ENCODE measurements at regions not wholly inside any gene's neighbourhood (a gene's known extent, or its start where the extent isn't known, plus 50 kb on each side); places are given as distances from the start of the nearest gene placed in this dataset.

GRCh38 chr11:104619751-104620150 is 278.5 kb downstream of the CASP12 start:
- ChIA-PET CTCF (no interaction called here), POLR2A (no interaction called here)

GRCh38 chr11:104618954-104619353 is 279.3 kb downstream of the CASP12 start:
- H3K36me3 ChIP-seq (ENCODE audit: control insufficient read depth in 2 of 2, insufficient read depth in 1 of 2, low read length in 2 of 2) = no peaks in the 10 kb centered on the region
- H3K9me3 ChIP-seq (ENCODE audit: control insufficient read depth, insufficient read depth, low read depth, low read length) = no peaks in the 10 kb centered on the region
- no peak overlapping the region for H3K4me3 ChIP-seq (ENCODE audit: low read depth, low read length)
- no peaks in the 10 kb centered on the region for H3K4me1 ChIP-seq (ENCODE audit: control insufficient read depth, insufficient read depth, low read length)
- POLR2A ChIA-PET = no interaction called here
- H3K27ac ChIP-seq (ENCODE audit: extremely low read depth, low read depth, low read length) = no peak overlapping the region
- CTCF ChIA-PET = no interaction called here
- no peak for TF ChIP-seq ZNF19 (tag by site-specific recombination; IDR thresholded peaks at IDR 0.05; ENCODE audit: low read depth)
- TF ChIP-seq ZNF23 (tag by site-specific recombination; IDR thresholded peaks at IDR 0.05; ENCODE audit: borderline replicate concordance) = no peak
- TF ChIP-seq ZNF707 (tag by site-specific recombination; IDR thresholded peaks at IDR 0.05) = no peak
- TF ChIP-seq TRIM28 (IDR thresholded peaks at IDR 0.05; ENCODE audit: borderline replicate concordance, low read length) = no peak
- TF ChIP-seq ZNF184 (tag by site-specific recombination; IDR thresholded peaks at IDR 0.05) = no peak
- no peak for TF ChIP-seq ZNF544 (tag by site-specific recombination; IDR thresholded peaks at IDR 0.05)
- TF ChIP-seq ZNF366 (tag by site-specific recombination; conservative IDR thresholded peaks at IDR 0.05) = no peak
- no peak for TF ChIP-seq OSR2 (tag by site-specific recombination; IDR thresholded peaks at IDR 0.05)
- TF ChIP-seq ZNF211 (tag by site-specific recombination; IDR thresholded peaks at IDR 0.05; ENCODE audit: low read depth) = no peak
- TF ChIP-seq REST (tag by site-specific recombination; IDR thresholded peaks at IDR 0.05) = no peak
- TF ChIP-seq ZNF596 (tag by site-specific recombination; IDR thresholded peaks at IDR 0.05) = no peak

More at GRCh38 chr11:104619751-104620150, 278.5 kb downstream of the CASP12 start:
- Histone ChIP-seq H3K36me3 (ENCODE audit: control insufficient read depth in 2 of 2, insufficient read depth in 1 of 2, low read length in 2 of 2) (no peaks in the 10 kb centered on the region), H3K9me3 (ENCODE audit: control insufficient read depth, insufficient read depth, low read depth, low read length) (no peaks in the 10 kb centered on the region), H3K4me3 (ENCODE audit: low read depth, low read length) (no peak overlapping the region), H3K27ac (ENCODE audit: extremely low read depth, low read depth, low read length) (no peak overlapping the region), H3K4me1 (ENCODE audit: control insufficient read depth, insufficient read depth, low read length) (no peaks in the 10 kb centered on the region)
- TF ChIP-seq PRDM4 (tag by site-specific recombination; IDR thresholded peaks at IDR 0.05) (no peak), ZSCAN5A (tag by site-specific recombination; IDR thresholded peaks at IDR 0.05) (no peak), ZNF837 (tag by site-specific recombination; IDR thresholded peaks at IDR 0.05) (no peak), WT1 (tag by site-specific recombination; IDR thresholded peaks at IDR 0.05) (no peak), ZNF626 (tag by site-specific recombination; IDR thresholded peaks at IDR 0.05) (no peak), ZSCAN4 (tag by site-specific recombination; IDR thresholded peaks at IDR 0.05) (no peak), ZNF184 (tag by site-specific recombination; IDR thresholded peaks at IDR 0.05) (no peak), ZNF121 (tag by site-specific recombination; IDR thresholded peaks at IDR 0.05) (no peak), ZNF747 (tag by site-specific recombination; IDR thresholded peaks at IDR 0.05) (no peak), ZNF521 (tag by site-specific recombination; IDR thresholded peaks at IDR 0.05) (no peak), ZNF398 (tag by site-specific recombination; IDR thresholded peaks at IDR 0.05) (no peak), EGR2 (tag by site-specific recombination; IDR thresholded peaks at IDR 0.05; ENCODE audit: low read depth) (no peak)

All from HEK293 (cell line).